ENCODE measurements at regions not wholly inside any gene's neighbourhood (a gene's known extent, or its start where the extent isn't known, plus 50 kb on each side); places are given as distances from the start of the nearest gene placed in this dataset.
A peak's percentile ranks its signal among the peaks of the same experiment; 100 is the strongest.

GRCh38 chr2:7118606-7119131 lies 201.5 kb downstream of the RNF144A start:
- Histone ChIP-seq H3K36me3 (no peaks in the 10 kb centered on the region), H3K4me1 (no peaks in the 10 kb centered on the region), H3K27ac (no peak overlapping the region), H3K9me3 (no peaks in the 10 kb centered on the region), H3K4me3 (no peak overlapping the region), H3K27me3 (no peaks in the 10 kb centered on the region)
- intact Hi-C loops (cut with DNase I; ENCODE audit: low total_unique reads) (no loop called here), in situ Hi-C loops (cut with MboI; ENCODE audit: low pct_ligation_motif_present in 1 of 4, low pct_unique_long_range_greater_than_20kb in 1 of 4, low sequenced_read_pairs in 3 of 4) (no loop called here)
- no peak for DNase-seq
- 77 to 79% methylated on average over 2 to 5 of the region's 5 CpGs for WGBS, 2 donors (ENCODE audit: low coverage in 1 of 2)
- TF ChIP-seq POLR2A (IDR thresholded peaks at IDR 0.05) (no peak), POLR2AphosphoS5 (IDR thresholded peaks at IDR 0.05) (no peak), CTCF (IDR thresholded peaks at IDR 0.05) (no peak), EP300 (IDR thresholded peaks at IDR 0.05; ENCODE audit: low read depth) (no peak)

GRCh38 chr2:7119132-7119835 lies 202.1 kb downstream of the RNF144A start:
- H3K27me3 ChIP-seq = no peaks in the 10 kb centered on the region
- in situ Hi-C loops (cut with MboI; ENCODE audit: low pct_ligation_motif_present in 1 of 4, low pct_unique_long_range_greater_than_20kb in 1 of 4, low sequenced_read_pairs in 3 of 4) (no loop called here), intact Hi-C loops (cut with DNase I; ENCODE audit: low total_unique reads) (no loop called here)
- WGBS, 2 donors (ENCODE audit: low coverage in 1 of 2) = 0 to 49% methylated on average over 1 to 8 of the region's 8 CpGs
- H3K4me1 ChIP-seq = no peaks in the 10 kb centered on the region
- no peak for DNase-seq
- TF ChIP-seq POLR2AphosphoS5 (IDR thresholded peaks at IDR 0.05) (no peak), CTCF (IDR thresholded peaks at IDR 0.05) (peak in 4 of 5 experiments; percentile 26 to 39 (median 34)), POLR2A (IDR thresholded peaks at IDR 0.05) (no peak)
- no peak overlapping the region for H3K4me3 ChIP-seq
- H3K27ac ChIP-seq = no peak overlapping the region
- no peaks in the 10 kb centered on the region for H3K9me3 ChIP-seq
- no peaks in the 10 kb centered on the region for H3K36me3 ChIP-seq

GRCh38 chr2:7121851-7122250 lies 204.6 kb downstream of the RNF144A start:
- Histone ChIP-seq H3K9me3 (no peaks in the 10 kb centered on the region), H3K27ac (no peak overlapping the region), H3K4me1 (no peaks in the 10 kb centered on the region), H3K36me3 (no peaks in the 10 kb centered on the region), H3K4me3 (no peak overlapping the region), H3K27me3 (no peaks in the 10 kb centered on the region)
- in situ Hi-C loops (cut with MboI; ENCODE audit: low pct_ligation_motif_present in 1 of 4, low pct_unique_long_range_greater_than_20kb in 1 of 4, low sequenced_read_pairs in 3 of 4) (no loop called here), intact Hi-C loops (cut with DNase I; ENCODE audit: low total_unique reads) (no loop called here)
- 79 to 93% methylated on average over 4 to 5 of the region's 5 CpGs for WGBS, 2 donors (ENCODE audit: low coverage in 1 of 2)
- DNase-seq = no peak
- no peak for TF ChIP-seq CTCF (IDR thresholded peaks at IDR 0.05)
- no peak for TF ChIP-seq EP300 (IDR thresholded peaks at IDR 0.05; ENCODE audit: low read depth)
- no peak for TF ChIP-seq POLR2AphosphoS5 (IDR thresholded peaks at IDR 0.05)
- TF ChIP-seq POLR2A (IDR thresholded peaks at IDR 0.05) = no peak

GRCh38 chr2:7127156-7127555 lies 209.9 kb downstream of the RNF144A start:
- no peaks in the 10 kb centered on the region for H3K9me3 ChIP-seq
- WGBS, 2 donors (ENCODE audit: low coverage in 1 of 2) = 67% methylated on average over 2 of the region's 2 CpGs; no CpG with 5 or more reads in 1 of the 2 donors
- intact Hi-C loops (cut with DNase I; ENCODE audit: low total_unique reads) = no loop called here
- no peaks in the 10 kb centered on the region for H3K27me3 ChIP-seq
- H3K36me3 ChIP-seq = no peaks in the 10 kb centered on the region
- DNase-seq = no peak
- in situ Hi-C loops (cut with MboI; ENCODE audit: low pct_ligation_motif_present in 1 of 4, low pct_unique_long_range_greater_than_20kb in 1 of 4, low sequenced_read_pairs in 3 of 4) = no loop called here
- H3K27ac ChIP-seq = no peak overlapping the region
- no peak for TF ChIP-seq POLR2AphosphoS5 (IDR thresholded peaks at IDR 0.05)
- TF ChIP-seq CTCF (IDR thresholded peaks at IDR 0.05) = no peak
- TF ChIP-seq POLR2A (IDR thresholded peaks at IDR 0.05) = no peak
- TF ChIP-seq EP300 (IDR thresholded peaks at IDR 0.05; ENCODE audit: low read depth) = no peak
- H3K4me1 ChIP-seq = no peaks in the 10 kb centered on the region
- no peak overlapping the region for H3K4me3 ChIP-seq
